GM08714 (cell line): ENCODE measurements at regions not wholly inside any gene's neighbourhood (a gene's known extent, or its start where the extent isn't known, plus 50 kb on each side); places are given as distances from the start of the nearest gene placed in this dataset.

Source experiments
- H3K4me3 ChIP-seq: fragments of 200-500 bp; sonication (Bioruptor generic); 2 replicates; pipeline ENCODE4 v1.5.1; 2014; ENCODE audit warnings: mild to moderate bottlenecking, low read length, inconsistent platforms
- ZNF274 ChIP-seq: IDR thresholded peaks from 2 replicates; pipeline ENCODE4 v1.6.1; 2012; ENCODE audit warnings: mild to moderate bottlenecking, low read depth, low read length

DNA sequence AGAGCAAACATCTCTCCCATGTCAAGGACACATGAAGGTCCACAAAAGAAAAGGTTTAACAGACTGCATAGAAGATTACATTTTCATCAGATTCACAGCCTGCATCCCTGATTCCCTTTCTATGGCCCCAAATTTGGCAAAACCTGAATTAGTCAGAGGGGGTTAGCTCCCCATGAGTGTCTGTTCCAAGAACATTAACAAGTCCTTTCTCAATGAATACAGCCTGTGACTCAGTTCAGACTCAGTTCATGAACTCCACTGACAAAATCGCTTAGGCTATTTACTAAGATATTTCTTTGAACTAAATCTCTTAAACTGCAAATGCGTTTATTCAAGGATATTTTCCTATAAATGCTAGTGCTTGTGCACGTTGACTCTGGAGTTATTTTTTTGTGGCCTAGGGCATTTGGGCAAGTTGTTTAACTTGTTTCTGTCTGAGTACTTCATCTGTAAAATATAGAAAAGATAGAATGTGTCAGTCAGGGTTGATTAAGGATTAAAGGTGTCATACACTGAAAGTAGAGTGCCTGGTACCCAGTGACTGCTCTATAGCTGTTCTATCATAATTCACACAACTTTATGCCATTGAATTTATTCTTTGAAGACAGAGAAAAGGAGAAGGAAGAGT, 422.6 kb downstream of the HTR1B start:
- H3K4me3 ChIP-seq, result no peak overlapping the region
- no peak for TF ChIP-seq ZNF274

GRCh38 chr6:77038807-77039206, 424.5 kb downstream of the HTR1B start:
- TF ChIP-seq ZNF274, result no peak
- no peak overlapping the region for H3K4me3 ChIP-seq

DNA sequence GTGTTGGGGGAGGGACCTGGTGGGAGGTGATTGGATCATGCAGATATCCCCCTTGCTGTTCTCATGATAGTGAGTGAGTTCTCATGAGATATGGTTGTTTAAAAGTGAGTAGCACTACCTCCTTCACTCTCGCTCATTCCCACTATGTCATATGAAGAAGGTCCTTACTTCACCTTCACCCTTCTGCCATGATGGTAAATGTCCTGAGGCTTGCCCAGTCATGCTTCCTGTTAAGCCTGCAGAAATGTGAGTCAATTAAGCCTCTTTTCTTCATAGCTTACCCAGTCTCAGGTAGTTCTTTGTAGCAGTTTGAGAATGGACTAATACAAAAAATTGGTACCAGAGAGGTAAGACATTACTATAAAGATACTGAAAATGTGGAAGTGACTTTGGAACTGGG, 425.9 kb downstream of the HTR1B start:
- no peak for TF ChIP-seq ZNF274
- no peak overlapping the region for H3K4me3 ChIP-seq

DNA sequence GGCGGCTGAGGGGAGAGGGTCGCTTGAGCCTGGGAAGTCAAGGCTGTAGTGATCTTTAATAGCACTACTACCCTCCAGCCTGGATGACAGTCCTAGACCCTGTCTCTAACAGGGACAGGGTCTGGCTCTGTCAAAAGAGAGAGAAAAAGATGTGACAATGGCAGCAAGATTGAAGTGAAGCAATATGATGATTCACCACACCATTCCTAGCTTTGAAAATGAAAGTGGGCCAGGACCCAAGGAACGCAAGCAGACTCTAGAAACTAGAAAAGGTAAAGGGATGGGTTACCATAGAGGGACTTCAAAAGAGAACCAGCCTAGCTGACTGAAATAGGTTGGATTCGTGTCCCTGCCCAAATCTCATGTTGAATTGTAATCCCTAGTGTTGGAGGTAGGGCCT, 426.9 kb downstream of the HTR1B start:
- no peak for TF ChIP-seq ZNF274
- H3K4me3 ChIP-seq, result no peak overlapping the region

DNA sequence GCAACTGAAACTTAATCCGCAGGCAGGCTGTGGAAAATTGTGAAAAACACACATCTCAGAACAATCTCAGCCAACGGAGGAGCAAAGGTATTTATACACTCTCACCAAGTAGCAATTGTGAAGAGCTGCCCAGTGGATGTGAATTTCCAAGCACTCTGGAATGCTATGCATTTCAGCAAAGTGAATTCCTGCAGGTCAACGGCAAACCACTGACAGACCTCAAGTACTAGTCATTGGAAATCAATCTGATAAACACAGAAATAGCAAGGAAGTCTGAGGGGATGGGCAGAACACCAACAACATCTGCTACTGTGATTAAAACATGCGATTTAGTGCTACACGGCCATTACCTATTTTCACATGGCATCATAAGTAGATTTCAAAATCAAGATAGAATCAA, 429.1 kb downstream of the HTR1B start:
- no peak for TF ChIP-seq ZNF274
- no peak overlapping the region for H3K4me3 ChIP-seq

DNA sequence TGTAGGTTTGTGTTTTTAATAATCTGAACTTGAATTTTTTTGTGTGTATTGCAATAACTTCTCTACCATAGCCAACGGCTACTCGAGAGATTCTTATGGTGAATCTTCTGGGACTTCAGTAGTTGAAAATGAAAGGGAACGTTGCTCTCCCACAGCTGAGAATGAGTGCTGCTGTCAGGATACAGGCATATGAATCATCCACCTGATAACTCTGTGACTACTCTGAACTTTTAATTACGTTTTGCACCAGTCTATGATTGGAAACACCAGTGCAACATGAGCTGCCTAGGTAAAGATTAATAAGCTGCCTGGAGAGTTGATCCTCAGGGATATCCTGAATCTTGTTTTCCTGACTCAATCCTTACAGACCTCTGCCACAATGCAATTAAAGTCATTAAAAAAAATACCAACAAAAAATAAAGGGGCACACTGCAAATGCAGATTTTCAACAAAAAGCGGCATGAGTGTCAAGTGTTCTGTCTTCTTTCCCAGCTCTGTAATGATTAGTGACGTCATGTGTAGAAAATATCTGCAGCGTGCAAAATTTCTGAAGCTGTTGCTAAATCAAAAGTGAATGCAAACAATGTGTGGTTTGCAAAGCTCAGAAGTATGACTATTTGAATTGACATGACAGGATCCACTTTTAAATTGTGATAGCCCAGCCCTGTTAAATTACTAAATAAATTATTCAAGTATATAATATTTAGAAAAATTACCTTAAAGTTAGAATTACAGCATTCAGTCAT, 432.2 kb downstream of the HTR1B start:
- H3K4me3 ChIP-seq, result no peak overlapping the region
- TF ChIP-seq ZNF274, result no peak

- H3K4me3 ChIP-seq, result no peak overlapping the region
- no peak for TF ChIP-seq ZNF274
Measured at GRCh38 chr6:77026341-77026740, 436.9 kb downstream of the HTR1B start.

- no peak overlapping the region for H3K4me3 ChIP-seq
- TF ChIP-seq ZNF274, result no peak
Measured at GRCh38 chr6:77025736-77026223, 437.5 kb downstream of the HTR1B start.

DNA sequence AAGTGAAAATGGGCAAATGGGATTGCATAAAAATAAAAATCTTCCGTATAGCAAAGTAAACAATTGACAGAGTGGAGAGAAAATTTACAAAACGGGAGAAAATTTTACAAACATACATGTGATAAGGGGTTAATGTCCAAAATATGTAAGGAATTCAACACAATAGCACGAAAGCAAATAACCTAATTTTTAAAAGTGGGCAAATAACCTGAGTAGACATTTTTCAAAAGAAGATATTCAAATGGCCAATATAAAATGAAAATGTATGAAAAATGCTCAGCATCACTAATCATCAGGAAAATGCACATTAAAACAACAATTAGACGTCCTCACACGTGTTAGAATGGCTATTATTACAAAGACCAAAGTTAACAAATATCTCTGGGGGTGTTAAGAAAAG, 441.5 kb downstream of the HTR1B start:
- TF ChIP-seq ZNF274, result no peak

GRCh38 chr6:77021232-77021631, 442.1 kb downstream of the HTR1B start:
- H3K4me3 ChIP-seq, result no peak overlapping the region
- no peak for TF ChIP-seq ZNF274

More for the DNA sequence above, 441.5 kb downstream of the HTR1B start:
- no peak overlapping the region for H3K4me3 ChIP-seq

DNA sequence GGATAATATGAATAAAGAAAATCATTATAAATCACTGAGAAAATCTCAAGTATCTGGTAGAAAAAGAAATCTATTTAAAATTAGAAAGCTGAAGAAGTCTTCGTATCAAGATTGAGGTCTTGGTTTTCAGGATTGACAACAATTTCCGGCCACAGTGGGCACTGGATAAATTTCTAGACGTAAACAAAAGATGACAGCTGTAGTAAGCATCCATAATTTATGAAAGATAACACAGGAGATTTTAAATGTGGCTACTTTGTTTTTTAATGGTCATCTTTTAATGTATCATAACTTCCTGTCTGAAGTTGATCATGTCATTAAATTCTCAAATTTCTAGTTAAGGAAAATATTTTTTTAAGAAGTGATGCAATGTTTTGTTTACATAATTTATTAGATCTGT, 444.2 kb downstream of the HTR1B start:
- TF ChIP-seq ZNF274, result no peak
- H3K4me3 ChIP-seq, result no peak overlapping the region

DNA sequence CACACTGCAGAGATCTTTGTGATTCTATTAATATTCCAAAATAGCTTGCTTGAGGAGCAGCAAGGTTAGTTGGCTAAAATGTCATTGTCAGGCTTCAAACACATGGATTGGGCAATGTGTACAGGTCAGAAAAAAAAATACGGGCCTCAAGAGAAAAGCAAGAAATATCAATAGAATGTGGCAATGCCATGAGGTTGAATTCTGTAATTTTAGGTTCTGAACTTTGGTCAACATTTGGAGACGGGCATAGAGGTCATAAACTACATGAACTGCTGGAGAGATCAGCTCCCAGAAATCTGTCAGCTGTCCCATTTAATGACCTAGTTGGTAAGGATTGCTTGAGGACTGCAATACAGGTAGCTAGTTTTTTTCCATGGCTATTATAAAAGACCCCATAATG, 445.8 kb downstream of the HTR1B start:
- TF ChIP-seq ZNF274, result no peak
- H3K4me3 ChIP-seq, result no peak overlapping the region

DNA sequence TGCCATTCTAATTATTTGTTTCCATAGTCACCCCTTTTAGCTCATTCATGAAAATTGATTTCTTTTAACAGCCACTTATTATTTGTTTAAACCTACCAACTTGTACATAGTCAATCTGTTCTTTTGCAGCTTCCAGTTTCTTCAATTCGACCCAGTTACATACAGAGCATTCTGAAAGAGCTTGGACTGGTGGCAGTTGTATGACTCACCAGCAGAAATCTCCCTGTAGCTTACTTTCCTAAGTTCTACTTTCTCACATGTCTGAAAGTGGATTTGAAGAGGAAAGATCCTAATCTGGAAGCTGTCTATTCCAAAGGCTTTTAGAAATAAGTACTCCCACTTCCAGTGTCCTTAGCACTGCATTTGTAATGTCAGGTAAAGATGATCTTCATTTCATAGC, 447.9 kb downstream of the HTR1B start:
- no peak for TF ChIP-seq ZNF274
- no peak overlapping the region for H3K4me3 ChIP-seq

- TF ChIP-seq ZNF274, result no peak
- H3K4me3 ChIP-seq, result no peak overlapping the region
Measured at GRCh38 chr6:77011929-77012545, 451.3 kb downstream of the HTR1B start.

- no peak for TF ChIP-seq ZNF274
Measured at GRCh38 chr6:77010931-77011542, 452.3 kb downstream of the HTR1B start.

More at GRCh38 chr6:77010931-77011542, 452.3 kb downstream of the HTR1B start:
- no peak overlapping the region for H3K4me3 ChIP-seq
